Lung (tissue), 11 donors: ENCODE measurements at regions not wholly inside any gene's neighbourhood (a gene's known extent, or its start where the extent isn't known, plus 50 kb on each side); places are given as distances from the start of the nearest gene placed in this dataset.

Experiments
- ATAC-seq: fragments of 200-7000 bp; cut with Tn5 transposase; one replicate; pipeline ENCODE4 v1.9.1; 2020; ENCODE audit warnings: moderate number of reproducible peaks; ENCODE audit not compliant: insufficient read depth, low FRiP score
- DNase-seq, 3 donors: peaks; one replicate each; pipeline ENCODE4 v3.0.0-alpha.2; 2013 to 2017
- H3K27ac ChIP-seq, 2 donors: one replicate each; pipeline ENCODE4 v1.5.1; 2013; ENCODE audit warnings: mild to moderate bottlenecking in 2 of 2, moderate library complexity in 2 of 2, control low read depth in 1 of 2, inconsistent platforms in 1 of 2, low read depth in 1 of 2, low read length in 1 of 2
- H3K27me3 ChIP-seq, 3 donors: one replicate each; pipeline ENCODE4 v1.5.1; 2013; ENCODE audit warnings: low read length in 2 of 3; ENCODE audit not compliant: control insufficient read depth in 3 of 3, insufficient read depth in 3 of 3
- H3K36me3 ChIP-seq, 4 donors: one replicate each; pipeline ENCODE4 v1.5.1; 2013; ENCODE audit warnings: low read length in 4 of 4, mild to moderate bottlenecking in 1 of 4, moderate library complexity in 1 of 4; ENCODE audit not compliant: control insufficient read depth in 4 of 4, insufficient read depth in 4 of 4
- H3K4me1 ChIP-seq, 5 donors: one replicate each; pipeline ENCODE4 v1.5.1; 2013; ENCODE audit warnings: low read length in 5 of 5, mild to moderate bottlenecking in 2 of 5, moderate library complexity in 1 of 5; ENCODE audit not compliant: control insufficient read depth in 5 of 5, insufficient read depth in 5 of 5
- H3K4me3 ChIP-seq: one replicate; pipeline ENCODE4 v1.5.1; 2013; ENCODE audit warnings: mild to moderate bottlenecking, control low read depth, moderate library complexity
- H3K9ac ChIP-seq, 2 donors: one replicate each; pipeline ENCODE4 v1.5.1; 2013; ENCODE audit warnings: low read length in 2 of 2, control low read depth in 1 of 2; ENCODE audit not compliant: insufficient read depth in 1 of 2
- H3K9me3 ChIP-seq, 4 donors: one replicate each; pipeline ENCODE4 v1.5.1; 2013; ENCODE audit warnings: low read length in 3 of 4, mild to moderate bottlenecking in 1 of 4, moderate library complexity in 1 of 4; ENCODE audit not compliant: control insufficient read depth in 4 of 4, insufficient read depth in 3 of 4
- CTCF ChIP-seq: IDR thresholded peaks from 2 replicates; pipeline ENCODE4 v1.5.1; 2012; ENCODE audit warnings: mild to moderate bottlenecking; ENCODE audit errors: control extremely low read depth, extremely low read depth
- WGBS, 2 donors: extraction: QIAGEN DNeasy Blood & Tissue Kit; methylation state at CpG; one replicate each; pipeline ENCODE4 v1.1.7; 2013; 5-methylcytosine and 5-hydroxymethylcytosine counted together
- donor health status: control.
- donor health status: control.
- donor health status: Bipolar disorder and iron deficiency.
- donor health status: healthy.
- donor health status: DM: yes; HTN: yes; CAD: no.

- ATAC-seq (no peak), DNase-seq (no peak)
- TF ChIP-seq CTCF, result no peak
- WGBS, 2 donors, result 100% methylated on average over 1 of the region's 1 CpG
- H3K4me3 ChIP-seq, result no peak overlapping the region
- no peak overlapping the region for H3K9ac ChIP-seq
- H3K27me3 ChIP-seq, result no peaks in the 10 kb centered on the region
- no peaks in the 10 kb centered on the region for H3K4me1 ChIP-seq
- H3K27ac ChIP-seq, result no peak overlapping the region
- no peaks in the 10 kb centered on the region for H3K36me3 ChIP-seq
- H3K9me3 ChIP-seq, result peaks cover 0 to 7% (median 4%) of the 10 kb centered on the region in 4 donors
Observed at GRCh38 chr2:61677306-61677705, 139.2 kb upstream of the XPO1 start.

DNA sequence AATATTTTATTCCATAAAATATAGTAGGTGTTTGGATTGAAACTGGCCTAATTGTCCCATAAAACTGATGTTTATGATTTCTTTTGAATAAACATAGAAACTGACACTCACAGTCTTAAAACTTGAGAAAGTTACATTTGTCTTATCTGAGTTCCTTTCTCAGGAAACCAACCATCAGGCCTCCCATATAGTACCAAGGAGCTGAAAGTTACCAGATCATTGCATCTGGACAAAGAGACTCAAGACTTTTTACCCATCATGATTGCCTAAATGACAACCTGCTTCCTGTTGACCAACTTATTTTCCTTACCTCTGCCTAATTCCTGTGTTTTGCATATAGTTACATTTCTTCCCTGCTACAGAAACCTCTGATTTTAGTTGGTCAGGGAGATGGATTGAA, 137.0 kb upstream of the XPO1 start:
- ATAC-seq, result no peak
- Histone ChIP-seq H3K27ac (no peak overlapping the region), H3K4me1 (peaks cover 0 to 16% (median 3%) of the 10 kb centered on the region in 5 donors), H3K9me3 (peaks cover 0 to 7% (median 4%) of the 10 kb centered on the region in 4 donors), H3K4me3 (no peak overlapping the region), H3K27me3 (no peaks in the 10 kb centered on the region), H3K36me3 (no peaks in the 10 kb centered on the region), H3K9ac (no peak overlapping the region)
- TF ChIP-seq CTCF, result no peak
- no peak for DNase-seq

GRCh38 chr2:61671561-61672315, 133.6 kb upstream of the XPO1 start:
- 52 to 78% methylated on average over 5 of the region's 5 CpGs for WGBS, 2 donors
- peak overlapping the region in 1 of 2 donors; percentile 63 for H3K9ac ChIP-seq
- ATAC-seq, result peak; percentile 12
- DNase-seq, result peak in 2 of 3 donors; percentile 29 to 40
- H3K27ac ChIP-seq, result peak overlapping the region; percentile 40 to 94
- no peak overlapping the region for H3K4me3 ChIP-seq
- no peaks in the 10 kb centered on the region for H3K36me3 ChIP-seq
- TF ChIP-seq CTCF, result no peak
- H3K4me1 ChIP-seq, result peaks cover 0 to 16% (median 3%) of the 10 kb centered on the region in 5 donors
- H3K9me3 ChIP-seq, result peaks cover 0 to 7% (median 4%) of the 10 kb centered on the region in 4 donors
- no peaks in the 10 kb centered on the region for H3K27me3 ChIP-seq
